Left lung (tissue), 4 donors: ENCODE measurements at regions not wholly inside any gene's neighbourhood (a gene's known extent, or its start where the extent isn't known, plus 50 kb on each side); places are given as distances from the start of the nearest gene placed in this dataset.

Experiments used
- ATAC-seq: fragments of 200-7000 bp; cut with Tn5 transposase; one replicate; pipeline ENCODE4 v1.9.1; 2020; ENCODE audit warnings: moderate library complexity
- DNase-seq, 4 donors: peaks; one replicate each; pipeline ENCODE4 v3.0.0-alpha.2; 2013 to 2020
- H3K27ac ChIP-seq, 2 donors: fragments of 200-600 bp; sonication (generic) in 1 of 2; one replicate each; pipeline versions ENCODE4 v1.5.0 to v1.8.0; 2020 to 2021
- H3K27me3 ChIP-seq, 2 donors: fragments of 200-600 bp; sonication (generic) in 1 of 2; one replicate each; pipeline versions ENCODE4 v1.5.0 to v1.8.0; 2020 to 2021
- H3K36me3 ChIP-seq, 2 donors: fragments of 200-600 bp; sonication (generic) in 1 of 2; one replicate each; pipeline versions ENCODE4 v1.5.0 to v1.8.0; 2020 to 2021
- H3K4me1 ChIP-seq, 2 donors: fragments of 200-600 bp; one replicate each; pipeline ENCODE4 v1.8.0; 2021
- H3K4me3 ChIP-seq, 2 donors: fragments of 200-600 bp; sonication (generic) in 1 of 2; one replicate each; pipeline versions ENCODE4 v1.5.0 to v1.8.0; 2020 to 2021; ENCODE audit warnings: mild to moderate bottlenecking in 1 of 2
- H3K9me3 ChIP-seq, 2 donors: fragments of 200-600 bp; sonication (generic) in 1 of 2; one replicate each; pipeline versions ENCODE4 v1.5.0 to v1.8.0; 2020 to 2021
- intact Hi-C, 2 donors: fragments of 100-400 bp; cut with DNase I; formaldehyde crosslinking; loops; one replicate each; pipeline versions ENCODE4 v1.11.2 to v1.14.2; 2022
- TF ChIP-seq, protein P1 (sequence below), 2 donors: fragments of 200-600 bp; sonication (generic) in 1 of 2; IDR thresholded peaks; one replicate each; pipeline versions ENCODE4 v1.5.0 to v1.8.0; 2021; ENCODE audit warnings: antibody characterized with exemption in 2 of 2
- donor health status: DM: no; HTN: yes; CAD: no.
- donor health status: DM: no; HTN: no; CAD: no.

- TF ChIP-seq, protein P1, sequence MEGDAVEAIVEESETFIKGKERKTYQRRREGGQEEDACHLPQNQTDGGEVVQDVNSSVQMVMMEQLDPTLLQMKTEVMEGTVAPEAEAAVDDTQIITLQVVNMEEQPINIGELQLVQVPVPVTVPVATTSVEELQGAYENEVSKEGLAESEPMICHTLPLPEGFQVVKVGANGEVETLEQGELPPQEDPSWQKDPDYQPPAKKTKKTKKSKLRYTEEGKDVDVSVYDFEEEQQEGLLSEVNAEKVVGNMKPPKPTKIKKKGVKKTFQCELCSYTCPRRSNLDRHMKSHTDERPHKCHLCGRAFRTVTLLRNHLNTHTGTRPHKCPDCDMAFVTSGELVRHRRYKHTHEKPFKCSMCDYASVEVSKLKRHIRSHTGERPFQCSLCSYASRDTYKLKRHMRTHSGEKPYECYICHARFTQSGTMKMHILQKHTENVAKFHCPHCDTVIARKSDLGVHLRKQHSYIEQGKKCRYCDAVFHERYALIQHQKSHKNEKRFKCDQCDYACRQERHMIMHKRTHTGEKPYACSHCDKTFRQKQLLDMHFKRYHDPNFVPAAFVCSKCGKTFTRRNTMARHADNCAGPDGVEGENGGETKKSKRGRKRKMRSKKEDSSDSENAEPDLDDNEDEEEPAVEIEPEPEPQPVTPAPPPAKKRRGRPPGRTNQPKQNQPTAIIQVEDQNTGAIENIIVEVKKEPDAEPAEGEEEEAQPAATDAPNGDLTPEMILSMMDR (IDR thresholded peaks at IDR 0.05) = no peak
- Histone ChIP-seq H3K36me3 (no peaks in the 10 kb centered on the region), H3K4me3 (no peak overlapping the region), H3K9me3 (no peaks in the 10 kb centered on the region), H3K4me1 (no peaks in the 10 kb centered on the region), H3K27ac (no peak overlapping the region), H3K27me3 (peaks cover 0 to 15% of the 10 kb centered on the region in 2 donors)
- intact Hi-C loops = no loop called here
- no peak for ATAC-seq
- DNase-seq = peak in 2 of 4 donors; percentile 24 to 56
Observed at GRCh38 chr10:131842351-131843088, 58.3 kb upstream of the PPP2R2D start.

GRCh38 chr10:131843089-131843595 is 57.7 kb upstream of the PPP2R2D start:
- TF ChIP-seq, protein P1 (IDR thresholded peaks at IDR 0.05) = no peak
- Histone ChIP-seq H3K36me3 (no peaks in the 10 kb centered on the region), H3K4me1 (no peaks in the 10 kb centered on the region), H3K27me3 (peaks cover 0 to 15% of the 10 kb centered on the region in 2 donors), H3K27ac (no peak overlapping the region), H3K9me3 (no peaks in the 10 kb centered on the region), H3K4me3 (no peak overlapping the region)
- intact Hi-C loops = no loop called here
- ATAC-seq (no peak), DNase-seq (peak in 2 of 4 donors; percentile 18 to 44)

GRCh38 chr10:131843881-131844284 is 56.9 kb upstream of the PPP2R2D start:
- DNase-seq = peak in 2 of 4 donors; percentile 14 to 55
- intact Hi-C loops = no loop called here
- H3K36me3 ChIP-seq = no peaks in the 10 kb centered on the region
- H3K9me3 ChIP-seq = no peaks in the 10 kb centered on the region
- TF ChIP-seq, protein P1 (IDR thresholded peaks at IDR 0.05) = no peak
- no peak overlapping the region for H3K27ac ChIP-seq
- peaks cover 0 to 15% of the 10 kb centered on the region in 2 donors for H3K27me3 ChIP-seq
- H3K4me3 ChIP-seq = no peak overlapping the region
- H3K4me1 ChIP-seq = no peaks in the 10 kb centered on the region
- ATAC-seq = no peak

GRCh38 chr10:131844529-131845084 is 56.2 kb upstream of the PPP2R2D start:
- intact Hi-C loops = no loop called here
- DNase-seq = peak in 1 of 4 donors; percentile 41
- TF ChIP-seq, protein P1 (IDR thresholded peaks at IDR 0.05) = no peak
- H3K4me3 ChIP-seq = no peak overlapping the region
- peaks cover 0 to 15% of the 10 kb centered on the region in 2 donors for H3K27me3 ChIP-seq
- no peaks in the 10 kb centered on the region for H3K36me3 ChIP-seq
- H3K9me3 ChIP-seq = no peaks in the 10 kb centered on the region
- no peaks in the 10 kb centered on the region for H3K4me1 ChIP-seq
- H3K27ac ChIP-seq = no peak overlapping the region
- ATAC-seq = no peak

- Histone ChIP-seq H3K4me1 (no peaks in the 10 kb centered on the region), H3K36me3 (no peaks in the 10 kb centered on the region), H3K27me3 (peaks cover 0 to 15% of the 10 kb centered on the region in 2 donors), H3K9me3 (no peaks in the 10 kb centered on the region), H3K4me3 (no peak overlapping the region), H3K27ac (no peak overlapping the region)
- intact Hi-C loops = no loop called here
- ATAC-seq (no peak), DNase-seq (peak in 2 of 4 donors; percentile 26 to 41)
- TF ChIP-seq, protein P1 (IDR thresholded peaks at IDR 0.05) = no peak
Observed at GRCh38 chr10:131845505-131846239, 55.1 kb upstream of the PPP2R2D start.
